B cell (primary cell): ENCODE measurements at regions not wholly inside any gene's neighbourhood (a gene's known extent, or its start where the extent isn't known, plus 50 kb on each side); places are given as distances from the start of the nearest gene placed in this dataset.

Source experiments
- ATAC-seq: fragments of 200-7000 bp; cut with Tn5 transposase; one replicate; pipeline ENCODE4 v1.10.0; 2021; ENCODE audit warnings: low read depth, mild to moderate bottlenecking, moderate number of reproducible peaks, moderate library complexity
- CTCF ChIA-PET: fragments of 350-600 bp; sonication (Branson Sonifier 250); formaldehyde crosslinking; loops from one replicate; lab custom pipeline; 2021; ENCODE audit warnings: antibody characterized with exemption, inconsistent platforms; lab: Charles Lee
- POLR2A ChIA-PET: fragments of 350-600 bp; sonication (Branson Sonifier 250); formaldehyde crosslinking; loops from one replicate; lab custom pipeline; 2021; ENCODE audit warnings: antibody characterized with exemption; lab: Charles Lee
- DNase-seq: peaks from one replicate; pipeline ENCODE4 v3.0.0; 2013
- H2AFZ ChIP-seq: 2 replicates; pipeline ENCODE4 v1.6.1; 2012; ENCODE audit warnings: mild to moderate bottlenecking, low read depth, low read length; ENCODE audit not compliant: insufficient read depth, poor library complexity, severe bottlenecking
- H3K27ac ChIP-seq, 2 donors: 1 replicate in 1 of 2; 2 replicates in 1 of 2; pipeline ENCODE4 v1.5.1; 2012 to 2013; ENCODE audit warnings: low read length in 2 of 2, mild to moderate bottlenecking in 2 of 2, moderate library complexity in 1 of 2
- H3K27me3 ChIP-seq, 4 experiments: fragments of 200-600 bp in 1 of 4; sonication (generic) in 1 of 4; replicated peaks in 1 of 4; 1 replicate in 2 of 4; 2 replicates in 2 of 4; pipeline versions ENCODE4 v1.6.1 to v1.7.0; 2013 to 2016; ENCODE audit warnings: low read length in 3 of 4, mild to moderate bottlenecking in 2 of 4, mixed read lengths in 1 of 4, moderate library complexity in 1 of 4; ENCODE audit not compliant: insufficient read depth in 4 of 4, control insufficient read depth in 3 of 4; ENCODE audit errors: control extremely low read depth in 1 of 4
- H3K36me3 ChIP-seq, 2 experiments: replicated peaks in 1 of 2; 1 replicate in 1 of 2; 2 replicates in 1 of 2; pipeline versions ENCODE4 v1.6.1 to v1.7.1; 2013; ENCODE audit warnings: low read length in 1 of 2; ENCODE audit not compliant: insufficient read depth in 2 of 2, control insufficient read depth in 1 of 2; ENCODE audit errors: control extremely low read depth in 1 of 2, extremely low read depth in 1 of 2
- H3K4me1 ChIP-seq, 2 donors: fragments of 200-600 bp in 1 of 2; sonication (generic) in 1 of 2; 1 replicate in 1 of 2; 2 replicates in 1 of 2; pipeline versions ENCODE4 v1.5.1 to v1.6.1; 2013 to 2017; ENCODE audit warnings: low read length in 2 of 2; ENCODE audit not compliant: control insufficient read depth in 2 of 2, insufficient read depth in 2 of 2
- H3K4me2 ChIP-seq: replicated peaks from 2 replicates; pipeline ENCODE3; 2012; ENCODE audit warnings: mild to moderate bottlenecking, low read depth, low read length; ENCODE audit not compliant: poor library complexity, severe bottlenecking
- H3K4me3 ChIP-seq, 5 experiments: fragments of 200-600 bp in 1 of 5; sonication (generic) in 1 of 5; 1 replicate in 3 of 5; 2 replicates in 2 of 5; pipeline versions ENCODE4 v1.5.1 to v1.7.0; 2011 to 2016; ENCODE audit warnings: low read length in 4 of 5, mild to moderate bottlenecking in 4 of 5, low read depth in 2 of 5, control low read depth in 1 of 5, moderate library complexity in 1 of 5; ENCODE audit not compliant: insufficient read depth in 1 of 5; ENCODE audit errors: control extremely low read depth in 1 of 5, extremely low read depth in 1 of 5
- H3K79me2 ChIP-seq: fragments of 200-600 bp; sonication (generic); one replicate; pipeline ENCODE4 v1.6.0; 2016; ENCODE audit warnings: low read length; ENCODE audit not compliant: control insufficient read depth, insufficient read depth
- H3K9ac ChIP-seq: fragments of 200-600 bp; sonication (generic); 2 replicates; pipeline ENCODE4 v1.6.1; 2017; ENCODE audit warnings: mild to moderate bottlenecking, low read length, moderate library complexity
- H3K9me3 ChIP-seq, 3 donors: one replicate each; pipeline versions ENCODE4 v1.6.1 to v1.7.1; 2013; ENCODE audit warnings: low read length in 2 of 3; ENCODE audit not compliant: control insufficient read depth in 2 of 3, insufficient read depth in 1 of 3; ENCODE audit errors: control extremely low read depth in 1 of 3
- H4K20me1 ChIP-seq: 2 replicates; pipeline ENCODE4 v1.6.0; 2012; ENCODE audit warnings: mild to moderate bottlenecking, low read length; ENCODE audit not compliant: insufficient read depth, control insufficient read depth, poor library complexity, severe bottlenecking
- H3K27ac Mint-ChIP-seq: one replicate; pipeline ENCODE4 v1.8.0; 2021; ENCODE audit warnings: mixed read lengths
- H3K27me3 Mint-ChIP-seq: one replicate; pipeline ENCODE4 v1.8.0; 2021; ENCODE audit warnings: mixed read lengths
- H3K4me1 Mint-ChIP-seq: one replicate; pipeline ENCODE4 v1.8.0; 2021; ENCODE audit warnings: mixed read lengths
- H3K4me3 Mint-ChIP-seq: one replicate; pipeline ENCODE4 v1.8.0; 2021; ENCODE audit warnings: mixed read lengths
- H3K9me3 Mint-ChIP-seq: one replicate; pipeline ENCODE4 v1.8.0; 2022; ENCODE audit warnings: mixed read lengths; ENCODE audit not compliant: insufficient read depth
- EZH2 ChIP-seq: IDR thresholded peaks from 2 replicates; pipeline ENCODE4 v1.6.1; 2012; ENCODE audit warnings: borderline replicate concordance, low read depth, mild to moderate bottlenecking, moderate library complexity, low read length; ENCODE audit not compliant: insufficient read depth, poor library complexity, severe bottlenecking
- WGBS: methylation state at CpG from one replicate; pipeline ENCODE4 v1.1.5; 2013; ENCODE audit warnings: missing lambda C conversion rate; ENCODE audit not compliant: insufficient coverage; 5-methylcytosine and 5-hydroxymethylcytosine counted together
- intact Hi-C: fragments of 100-400 bp; cut with micrococcal nuclease; formaldehyde crosslinking; loops from one replicate; pipeline ENCODE4 v1.10.0; 2022
- TF ChIP-seq, protein P1 (sequence below): fragments of 200-600 bp; IDR thresholded peaks from one replicate; pipeline ENCODE4 v1.8.0; 2022; ENCODE audit warnings: antibody characterized with exemption, mild to moderate bottlenecking

DNA sequence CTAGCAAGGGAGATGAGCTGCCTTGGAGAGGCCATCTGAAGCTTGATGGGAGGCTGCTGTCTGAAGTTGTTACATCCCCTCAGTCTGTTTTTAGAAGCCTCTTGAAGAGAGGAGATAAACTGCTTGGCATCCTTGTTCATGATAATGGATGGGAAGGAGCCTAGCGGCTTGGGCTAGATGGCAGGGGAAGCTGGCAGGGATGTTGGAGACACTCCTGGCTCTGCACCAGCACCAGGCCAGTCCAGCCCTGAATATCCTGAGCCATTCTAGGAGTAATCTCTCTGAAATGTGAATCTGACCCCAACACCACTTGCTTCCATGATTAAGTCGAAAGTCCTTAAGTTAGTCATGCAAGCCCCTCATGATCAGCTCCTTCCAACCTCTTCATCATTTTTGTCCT is 310.5 kb downstream of the NSG2 start:
- no peaks in the 10 kb centered on the region for H3K9me3 Mint-ChIP-seq
- intact Hi-C loops = no loop called here
- Histone ChIP-seq H3K4me2 (no peak overlapping the region), H2AFZ (no peak overlapping the region), H3K9me3 (peaks cover 0 to 7% (median 0%) of the 10 kb centered on the region in 3 donors), H3K9ac (no peak overlapping the region), H3K4me1 (no peaks in the 10 kb centered on the region), H3K4me3 (no peak overlapping the region), H3K36me3 (no peaks in the 10 kb centered on the region), H4K20me1 (no peaks in the 10 kb centered on the region), H3K79me2 (no peaks in the 10 kb centered on the region), H3K27me3 (no peaks in the 10 kb centered on the region), H3K27ac (no peak overlapping the region)
- H3K27me3 Mint-ChIP-seq = no peaks in the 10 kb centered on the region
- no peak overlapping the region for H3K4me3 Mint-ChIP-seq
- H3K27ac Mint-ChIP-seq = no peak overlapping the region
- ChIA-PET CTCF (no interaction called here), POLR2A (no interaction called here)
- no peak for DNase-seq
- no peak for TF ChIP-seq EZH2
- TF ChIP-seq, protein P1, sequence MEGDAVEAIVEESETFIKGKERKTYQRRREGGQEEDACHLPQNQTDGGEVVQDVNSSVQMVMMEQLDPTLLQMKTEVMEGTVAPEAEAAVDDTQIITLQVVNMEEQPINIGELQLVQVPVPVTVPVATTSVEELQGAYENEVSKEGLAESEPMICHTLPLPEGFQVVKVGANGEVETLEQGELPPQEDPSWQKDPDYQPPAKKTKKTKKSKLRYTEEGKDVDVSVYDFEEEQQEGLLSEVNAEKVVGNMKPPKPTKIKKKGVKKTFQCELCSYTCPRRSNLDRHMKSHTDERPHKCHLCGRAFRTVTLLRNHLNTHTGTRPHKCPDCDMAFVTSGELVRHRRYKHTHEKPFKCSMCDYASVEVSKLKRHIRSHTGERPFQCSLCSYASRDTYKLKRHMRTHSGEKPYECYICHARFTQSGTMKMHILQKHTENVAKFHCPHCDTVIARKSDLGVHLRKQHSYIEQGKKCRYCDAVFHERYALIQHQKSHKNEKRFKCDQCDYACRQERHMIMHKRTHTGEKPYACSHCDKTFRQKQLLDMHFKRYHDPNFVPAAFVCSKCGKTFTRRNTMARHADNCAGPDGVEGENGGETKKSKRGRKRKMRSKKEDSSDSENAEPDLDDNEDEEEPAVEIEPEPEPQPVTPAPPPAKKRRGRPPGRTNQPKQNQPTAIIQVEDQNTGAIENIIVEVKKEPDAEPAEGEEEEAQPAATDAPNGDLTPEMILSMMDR = no peak
- 84% methylated on average over 2 of the region's 2 CpGs for WGBS
- H3K4me1 Mint-ChIP-seq = no peaks in the 10 kb centered on the region
- no peak for ATAC-seq

DNA sequence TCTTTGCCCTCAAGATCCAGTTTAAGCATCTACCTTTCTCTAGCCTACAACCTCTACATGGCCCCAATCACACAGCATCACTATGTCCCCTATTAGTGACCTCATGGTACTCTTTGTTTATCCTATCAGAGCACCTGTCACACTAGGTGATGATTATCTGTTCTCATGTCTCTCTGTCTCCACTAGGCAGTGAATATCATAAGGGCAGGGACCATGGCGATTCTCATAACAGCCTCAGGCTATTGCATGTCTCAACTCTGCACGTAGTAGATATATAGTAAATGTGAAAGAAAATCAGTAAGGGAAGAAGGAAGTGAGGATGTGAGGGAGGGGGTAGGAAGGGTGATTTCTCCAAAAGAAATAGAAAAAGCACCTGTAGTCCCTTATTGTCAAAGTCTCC is 311.0 kb downstream of the NSG2 start:
- Histone ChIP-seq H3K9ac (no peak overlapping the region), H3K4me2 (no peak overlapping the region), H3K36me3 (no peaks in the 10 kb centered on the region), H4K20me1 (no peaks in the 10 kb centered on the region), H3K4me1 (no peaks in the 10 kb centered on the region), H2AFZ (no peak overlapping the region), H3K27ac (no peak overlapping the region), H3K27me3 (no peaks in the 10 kb centered on the region), H3K9me3 (peaks cover 0 to 9% (median 0%) of the 10 kb centered on the region in 3 donors), H3K4me3 (no peak overlapping the region), H3K79me2 (no peaks in the 10 kb centered on the region)
- CTCF ChIA-PET = no interaction called here
- Mint-ChIP-seq H3K4me3 (no peak overlapping the region), H3K9me3 (no peaks in the 10 kb centered on the region), H3K27me3 (no peaks in the 10 kb centered on the region), H3K4me1 (no peaks in the 10 kb centered on the region), H3K27ac (no peak overlapping the region)
- intact Hi-C loops = no loop called here
- TF ChIP-seq, protein P1 = no peak
- TF ChIP-seq EZH2 = no peak
- WGBS = 84% methylated on average over 2 of the region's 2 CpGs
- DNase-seq (no peak), ATAC-seq (no peak)
- POLR2A ChIA-PET = no interaction called here
